H1 (cell line): ENCODE measurements at regions not wholly inside any gene's neighbourhood (a gene's known extent, or its start where the extent isn't known, plus 50 kb on each side); places are given as distances from the start of the nearest gene placed in this dataset.

ENCODE experiments used
- CTCF ChIA-PET: fragments of 300-600 bp; sonication (Branson Sonifier 250); formaldehyde crosslinking; loops from one replicate; lab custom pipeline; 2021; ENCODE audit not compliant: partially characterized antibody; lab: Charles Lee
- POLR2A ChIA-PET: fragments of 300-600 bp; sonication (Branson Sonifier 250); formaldehyde crosslinking; loops from one replicate; lab custom pipeline; 2021; ENCODE audit warnings: inconsistent platforms; ENCODE audit not compliant: partially characterized antibody; lab: Charles Lee
- DNase-seq, 2 experiments: peaks; one replicate each; pipeline versions ENCODE4 v3.0.0 to v3.0.0-alpha.2; 2010 to 2022; ENCODE audit warnings: low spot score in 2 of 2, low read depth in 1 of 2, mixed read lengths in 1 of 2
- FAIRE-seq: peaks from 2 replicates; lab custom pipeline; 2011; peaks lifted over from hg19 to GRCh38; lab: Jason Lieb, UNC
- H2AFZ ChIP-seq: 2 replicates; pipeline ENCODE4 v1.8.1; 2012; ENCODE audit warnings: low read length, inconsistent platforms
- H2AK5ac ChIP-seq: 2 replicates; pipeline ENCODE4 v1.6.1; 2013; ENCODE audit warnings: low read depth, low read length
- H2BK120ac ChIP-seq: replicated peaks from 2 replicates; pipeline ENCODE3; 2013; ENCODE audit warnings: low read depth, low read length, inconsistent platforms
- H2BK12ac ChIP-seq: 2 replicates; pipeline ENCODE4 v1.6.1; 2013; ENCODE audit warnings: low read depth, low read length
- H2BK15ac ChIP-seq: 2 replicates; pipeline ENCODE4 v1.6.1; 2013; ENCODE audit warnings: low read length
- H2BK20ac ChIP-seq: 2 replicates; pipeline ENCODE4 v1.6.1; 2013; ENCODE audit warnings: low read length
- H2BK5ac ChIP-seq: 2 replicates; pipeline ENCODE4 v1.6.1; 2013; ENCODE audit warnings: low read depth, low read length
- H3K14ac ChIP-seq: 2 replicates; pipeline ENCODE4 v1.6.1; 2013; ENCODE audit warnings: inconsistent platforms; ENCODE audit not compliant: insufficient read length
- H3K18ac ChIP-seq: 2 replicates; pipeline ENCODE4 v1.6.1; 2013; ENCODE audit warnings: low read length; ENCODE audit errors: extremely low read depth
- H3K23ac ChIP-seq: 2 replicates; pipeline ENCODE4 v1.6.1; 2013; ENCODE audit warnings: inconsistent platforms; ENCODE audit not compliant: insufficient read length
- H3K23me2 ChIP-seq: 2 replicates; pipeline ENCODE4 v1.6.1; 2013; ENCODE audit warnings: low read depth, low read length
- H3K27ac ChIP-seq: 2 replicates; pipeline ENCODE4 v1.6.1; 2011; ENCODE audit warnings: low read depth, low read length, inconsistent platforms
- H3K27me3 ChIP-seq, 4 experiments: replicated peaks in 1 of 4; 1 replicate in 1 of 4; 2 replicates in 3 of 4; pipeline versions ENCODE4 v1.6.1 to v1.8.1; 2011 to 2013; ENCODE audit warnings: low read length in 3 of 4, mild to moderate bottlenecking in 3 of 4, inconsistent platforms in 2 of 4, mixed read lengths in 2 of 4, moderate library complexity in 1 of 4; ENCODE audit not compliant: control insufficient read depth in 3 of 4, insufficient read depth in 3 of 4; ENCODE audit errors: extremely low read depth in 1 of 4
- H3K36me3 ChIP-seq, 4 experiments: 2 replicates each; pipeline versions ENCODE4 v1.6.1 to v1.8.1; 2011 to 2013; ENCODE audit warnings: mild to moderate bottlenecking in 4 of 4, low read length in 3 of 4, moderate library complexity in 2 of 4, control low read depth in 1 of 4, inconsistent platforms in 1 of 4; ENCODE audit not compliant: insufficient read depth in 4 of 4, control insufficient read depth in 2 of 4
- H3K4ac ChIP-seq: replicated peaks from 2 replicates; pipeline ENCODE3; 2013; ENCODE audit warnings: low read length, low read depth, mixed read lengths, inconsistent platforms; ENCODE audit not compliant: insufficient read length
- H3K4me1 ChIP-seq, 4 experiments: replicated peaks in 1 of 4; 1 replicate in 1 of 4; 2 replicates in 3 of 4; pipeline versions ENCODE4 v1.6.1 to v1.8.1; 2011 to 2013; ENCODE audit warnings: low read length in 3 of 4, inconsistent platforms in 2 of 4, mixed read lengths in 1 of 4; ENCODE audit not compliant: insufficient read depth in 4 of 4, control insufficient read depth in 3 of 4
- H3K4me2 ChIP-seq, 2 experiments: 2 replicates each; pipeline versions ENCODE4 v1.6.1 to v1.8.1; 2011 to 2013; ENCODE audit warnings: low read depth in 2 of 2, low read length in 2 of 2, control low read depth in 1 of 2, inconsistent platforms in 1 of 2, mild to moderate bottlenecking in 1 of 2; ENCODE audit not compliant: insufficient read depth in 1 of 2
- H3K4me3 ChIP-seq, 4 experiments: fragments of 200-600, 300-600 bp in 1 of 4; sonication (generic), shearing (Covaris generic), sonication (Bioruptor Twin) in 1 of 4; 2 replicates each; pipeline versions ENCODE4 v1.5.1 to v1.8.1; 2011 to 2016; ENCODE audit warnings: low read length in 4 of 4, low read depth in 3 of 4, control low read depth in 2 of 4, inconsistent platforms in 2 of 4, mild to moderate bottlenecking in 2 of 4, mixed read lengths in 1 of 4, moderate library complexity in 1 of 4; ENCODE audit not compliant: insufficient read depth in 2 of 4; ENCODE audit errors: extremely low read depth in 1 of 4
- H3K56ac ChIP-seq: replicated peaks from 2 replicates; pipeline ENCODE3; 2013; ENCODE audit warnings: low read depth, mild to moderate bottlenecking, mixed read lengths, low read length, inconsistent platforms; ENCODE audit not compliant: insufficient read length
- H3K79me1 ChIP-seq: 2 replicates; pipeline ENCODE4 v1.6.1; 2013; ENCODE audit warnings: low read depth, low read length, control low read depth
- H3K79me2 ChIP-seq, 2 experiments: 2 replicates each; pipeline versions ENCODE4 v1.6.1 to v1.8.1; 2012 to 2013; ENCODE audit warnings: low read length in 2 of 2, mild to moderate bottlenecking in 2 of 2, inconsistent platforms in 1 of 2; ENCODE audit not compliant: insufficient read depth in 2 of 2, control insufficient read depth in 1 of 2
- H3K9ac ChIP-seq, 4 experiments: replicated peaks in 1 of 4; 1 replicate in 1 of 4; 2 replicates in 3 of 4; pipeline versions ENCODE4 v1.6.1 to v1.8.1; 2011 to 2013; ENCODE audit warnings: low read depth in 3 of 4, low read length in 3 of 4, control low read depth in 2 of 4, mild to moderate bottlenecking in 2 of 4, moderate library complexity in 2 of 4, inconsistent platforms in 1 of 4; ENCODE audit errors: extremely low read depth in 1 of 4
- H3K9me3 ChIP-seq, 2 experiments: 2 replicates each; pipeline versions ENCODE4 v1.6.1 to v1.8.1; 2012 to 2013; ENCODE audit warnings: mild to moderate bottlenecking in 2 of 2, moderate library complexity in 2 of 2, control low read depth in 1 of 2, inconsistent platforms in 1 of 2, low read depth in 1 of 2, low read length in 1 of 2, mixed read lengths in 1 of 2; ENCODE audit not compliant: insufficient read depth in 2 of 2
- H4K20me1 ChIP-seq, 2 experiments: replicated peaks in 1 of 2; 2 replicates each; pipeline versions ENCODE3 to v1.8.1; 2011 to 2013; ENCODE audit warnings: inconsistent platforms in 2 of 2, low read length in 2 of 2, mild to moderate bottlenecking in 1 of 2; ENCODE audit not compliant: insufficient read depth in 2 of 2, control insufficient read depth in 1 of 2
- H4K5ac ChIP-seq: 2 replicates; pipeline ENCODE4 v1.6.1; 2013; ENCODE audit warnings: low read length, low read depth, mixed read lengths, inconsistent platforms; ENCODE audit not compliant: insufficient read length
- H4K8ac ChIP-seq: 2 replicates; pipeline ENCODE4 v1.8.0; 2013; ENCODE audit warnings: mild to moderate bottlenecking, moderate library complexity, low read length, inconsistent platforms; ENCODE audit not compliant: insufficient read depth; ENCODE audit errors: extremely low read depth
- H4K91ac ChIP-seq: replicated peaks from 2 replicates; pipeline ENCODE3; 2013; ENCODE audit warnings: low read length, mixed read lengths, inconsistent platforms; ENCODE audit not compliant: insufficient read length
- ATF2 ChIP-seq: IDR thresholded peaks from 2 replicates; pipeline ENCODE4 v1.6.1; 2012; ENCODE audit warnings: low read length, inconsistent platforms
- EGR1 ChIP-seq: IDR thresholded peaks from 2 replicates; pipeline ENCODE4 v1.6.1; 2011; ENCODE audit warnings: low read depth, low read length, borderline replicate concordance
- RBBP5 ChIP-seq: IDR thresholded peaks from 2 replicates; pipeline ENCODE4 v1.7.1; 2012; ENCODE audit warnings: low read depth, mild to moderate bottlenecking, inconsistent platforms, low read length, moderate library complexity, borderline replicate concordance
- WGBS, 2 experiments: shearing (Covaris generic) in 1 of 2; methylation state at CpG; one replicate each; pipeline versions ENCODE4 v1.1.6 to v1.1.7; 2013 to 2015; ENCODE audit warnings: low lambda C conversion rate in 2 of 2, mixed read lengths in 2 of 2, inconsistent platforms in 1 of 2, low coverage in 1 of 2, missing lambda C conversion rate in 1 of 2; ENCODE audit not compliant: insufficient replicate concordance in 2 of 2, insufficient coverage in 1 of 2, insufficient read length in 1 of 2; ENCODE audit errors: extremely low coverage in 1 of 2, missing lambda C conversion rate in 1 of 2; 5-methylcytosine and 5-hydroxymethylcytosine counted together
- TF ChIP-seq, protein P1 (sequence below): IDR thresholded peaks from 2 replicates; pipeline ENCODE4 v1.6.1; 2011; ENCODE audit warnings: low read length, improper control_type of control experiment

DNA sequence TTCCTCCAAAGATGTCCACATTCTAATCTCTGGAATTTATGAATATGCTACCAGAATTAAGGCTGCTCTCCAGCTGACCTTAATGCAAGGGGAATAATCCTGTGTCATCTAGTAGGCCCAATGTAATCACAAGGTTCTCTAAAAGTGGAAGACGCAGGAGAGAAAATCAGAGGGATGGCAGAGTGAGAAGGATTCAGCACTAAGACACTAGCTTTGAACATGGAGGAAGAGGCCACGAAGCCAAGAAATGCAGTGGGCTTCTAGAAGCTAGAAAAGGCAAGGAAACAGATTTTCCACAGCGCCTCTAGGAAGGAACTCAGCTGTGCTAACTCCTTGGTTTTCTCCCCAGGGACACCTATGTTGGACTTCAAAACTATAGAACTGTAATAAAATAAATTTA lies 240.7 kb upstream of the TRAM1L1 start:
- H2AK5ac ChIP-seq, result no peak overlapping the region
- no peaks in the 10 kb centered on the region; a peak in 1 of 4 replicates for H3K9me3 ChIP-seq
- ChIA-PET POLR2A (no interaction called here), CTCF (no interaction called here)
- no peaks in the 10 kb centered on the region for H3K4me1 ChIP-seq
- no peak overlapping the region for H3K4me3 ChIP-seq
- no peak overlapping the region for H3K27ac ChIP-seq
- H3K14ac ChIP-seq, result no peak overlapping the region
- TF ChIP-seq ATF2, result no peak
- no peak for TF ChIP-seq EGR1
- TF ChIP-seq, protein P1, sequence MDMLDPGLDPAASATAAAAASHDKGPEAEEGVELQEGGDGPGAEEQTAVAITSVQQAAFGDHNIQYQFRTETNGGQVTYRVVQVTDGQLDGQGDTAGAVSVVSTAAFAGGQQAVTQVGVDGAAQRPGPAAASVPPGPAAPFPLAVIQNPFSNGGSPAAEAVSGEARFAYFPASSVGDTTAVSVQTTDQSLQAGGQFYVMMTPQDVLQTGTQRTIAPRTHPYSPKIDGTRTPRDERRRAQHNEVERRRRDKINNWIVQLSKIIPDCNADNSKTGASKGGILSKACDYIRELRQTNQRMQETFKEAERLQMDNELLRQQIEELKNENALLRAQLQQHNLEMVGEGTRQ, result no peak
- TF ChIP-seq RBBP5, result no peak
- no peak overlapping the region for H4K8ac ChIP-seq
- no peak overlapping the region for H2BK15ac ChIP-seq
- WGBS, 2 experiments, result 89% methylated on average over 3 of the region's 3 CpGs; no CpG with 5 or more reads in 1 of the 2 experiments
- H3K23me2 ChIP-seq, result no peaks in the 10 kb centered on the region
- no peak overlapping the region for H2BK12ac ChIP-seq
- no peak for DNase-seq
- no peak overlapping the region for H4K91ac ChIP-seq
- H2AFZ ChIP-seq, result no peak overlapping the region
- no peak for FAIRE-seq
- no peak overlapping the region for H3K4ac ChIP-seq
- H4K20me1 ChIP-seq, result no peaks in the 10 kb centered on the region
- H3K79me2 ChIP-seq, result no peaks in the 10 kb centered on the region
- H2BK5ac ChIP-seq, result no peak overlapping the region
- H3K27me3 ChIP-seq, result no peaks in the 10 kb centered on the region
- no peak overlapping the region for H3K18ac ChIP-seq
- H3K4me2 ChIP-seq, result no peak overlapping the region
- H3K56ac ChIP-seq, result no peak overlapping the region
- H3K23ac ChIP-seq, result no peak overlapping the region
- H3K9ac ChIP-seq, result no peak overlapping the region
- H2BK20ac ChIP-seq, result no peak overlapping the region
- H3K36me3 ChIP-seq, result no peaks in the 10 kb centered on the region
- H3K79me1 ChIP-seq, result no peaks in the 10 kb centered on the region
- no peak overlapping the region for H2BK120ac ChIP-seq
- H4K5ac ChIP-seq, result no peak overlapping the region
